ENCODE measurements at regions not wholly inside any gene's neighbourhood (a gene's known extent, or its start where the extent isn't known, plus 50 kb on each side); places are given as distances from the start of the nearest gene placed in this dataset.

DNA sequence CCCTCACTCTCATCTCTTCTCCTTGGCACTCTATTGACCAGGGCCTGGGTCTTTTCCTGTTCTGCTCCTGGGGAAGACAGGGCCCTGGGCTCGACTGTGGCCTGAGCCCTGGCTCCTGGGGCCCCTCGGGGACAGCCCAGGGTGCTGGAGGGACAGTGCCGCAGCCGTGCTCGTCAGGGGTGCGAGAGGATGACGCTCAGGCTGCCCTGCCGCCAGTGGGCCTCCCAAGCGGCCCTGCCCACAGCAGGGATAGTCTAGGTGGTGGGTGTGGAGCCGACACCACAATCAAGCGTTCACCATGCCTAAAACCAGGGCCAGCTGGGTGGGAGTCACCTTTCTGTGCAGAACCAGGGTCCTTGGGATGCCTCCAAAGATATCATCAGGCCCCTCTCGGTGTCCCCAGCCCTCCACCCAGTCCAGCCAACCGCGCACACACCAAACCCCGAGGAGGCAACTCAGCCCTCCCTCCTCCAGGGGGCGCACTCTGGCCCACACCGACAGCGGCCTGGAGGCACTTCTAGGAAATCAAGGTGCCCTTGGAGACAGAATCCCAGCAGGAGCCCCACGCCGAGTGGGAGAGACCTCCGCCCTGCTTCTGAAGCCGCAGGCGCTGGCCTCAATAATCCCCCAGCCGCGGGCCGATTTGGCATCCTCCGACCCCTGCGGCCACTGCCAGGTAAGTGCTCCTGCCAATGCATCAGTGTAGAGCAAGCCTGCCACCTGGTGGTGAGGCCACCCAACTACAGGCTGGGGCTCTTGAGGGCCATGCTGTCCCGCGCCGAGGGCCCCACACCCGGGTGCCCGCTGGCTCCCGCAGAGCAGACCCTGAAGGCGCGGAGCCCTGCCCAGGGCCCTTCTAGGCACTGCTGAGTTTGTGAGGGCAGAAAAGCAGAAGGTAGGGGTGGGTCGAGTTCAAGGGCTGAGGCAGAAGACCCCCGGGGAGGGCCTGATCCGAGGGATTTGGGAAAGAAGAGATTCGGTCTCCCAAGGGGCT, 496.4 kb downstream of the BUD13 start:
- peak overlapping the region; percentile 69 for H3K4me2 ChIP-seq (ENCODE audit: low read length)
- no peaks in the 10 kb centered on the region for H3K36me3 ChIP-seq (replicated peaks; ENCODE audit: low read depth, low read length)
- no peak overlapping the region for H3K27ac ChIP-seq (ENCODE audit: low read length)
- H4K20me1 ChIP-seq (ENCODE audit: insufficient read depth, low read length): no peaks in the 10 kb centered on the region
- no peaks in the 10 kb centered on the region for H3K79me2 ChIP-seq (ENCODE audit: low read length)
- H3K9me3 ChIP-seq (ENCODE audit: insufficient read depth, low read length): no peaks in the 10 kb centered on the region
- H3K9ac ChIP-seq (ENCODE audit: low read length): peak overlapping the region; percentile 62
- H3K4me1 ChIP-seq (ENCODE audit: low read length): no peaks in the 10 kb centered on the region
- peaks cover 10% of the 10 kb centered on the region for H3K27me3 ChIP-seq (ENCODE audit: low read depth, low read length)
- H3K4me3 ChIP-seq (ENCODE audit: low read length): peak overlapping the region; percentile 78
- H2AFZ ChIP-seq (ENCODE audit: low read depth, low read length): peak overlapping the region; percentile 88
- TF ChIP-seq, protein P1, sequence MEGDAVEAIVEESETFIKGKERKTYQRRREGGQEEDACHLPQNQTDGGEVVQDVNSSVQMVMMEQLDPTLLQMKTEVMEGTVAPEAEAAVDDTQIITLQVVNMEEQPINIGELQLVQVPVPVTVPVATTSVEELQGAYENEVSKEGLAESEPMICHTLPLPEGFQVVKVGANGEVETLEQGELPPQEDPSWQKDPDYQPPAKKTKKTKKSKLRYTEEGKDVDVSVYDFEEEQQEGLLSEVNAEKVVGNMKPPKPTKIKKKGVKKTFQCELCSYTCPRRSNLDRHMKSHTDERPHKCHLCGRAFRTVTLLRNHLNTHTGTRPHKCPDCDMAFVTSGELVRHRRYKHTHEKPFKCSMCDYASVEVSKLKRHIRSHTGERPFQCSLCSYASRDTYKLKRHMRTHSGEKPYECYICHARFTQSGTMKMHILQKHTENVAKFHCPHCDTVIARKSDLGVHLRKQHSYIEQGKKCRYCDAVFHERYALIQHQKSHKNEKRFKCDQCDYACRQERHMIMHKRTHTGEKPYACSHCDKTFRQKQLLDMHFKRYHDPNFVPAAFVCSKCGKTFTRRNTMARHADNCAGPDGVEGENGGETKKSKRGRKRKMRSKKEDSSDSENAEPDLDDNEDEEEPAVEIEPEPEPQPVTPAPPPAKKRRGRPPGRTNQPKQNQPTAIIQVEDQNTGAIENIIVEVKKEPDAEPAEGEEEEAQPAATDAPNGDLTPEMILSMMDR (IDR thresholded peaks at IDR 0.05; ENCODE audit: low read depth, low read length): peak; percentile 99
- TF ChIP-seq EZH2phosphoT487 (IDR thresholded peaks at IDR 0.05; ENCODE audit: low read depth): no peak

DNA sequence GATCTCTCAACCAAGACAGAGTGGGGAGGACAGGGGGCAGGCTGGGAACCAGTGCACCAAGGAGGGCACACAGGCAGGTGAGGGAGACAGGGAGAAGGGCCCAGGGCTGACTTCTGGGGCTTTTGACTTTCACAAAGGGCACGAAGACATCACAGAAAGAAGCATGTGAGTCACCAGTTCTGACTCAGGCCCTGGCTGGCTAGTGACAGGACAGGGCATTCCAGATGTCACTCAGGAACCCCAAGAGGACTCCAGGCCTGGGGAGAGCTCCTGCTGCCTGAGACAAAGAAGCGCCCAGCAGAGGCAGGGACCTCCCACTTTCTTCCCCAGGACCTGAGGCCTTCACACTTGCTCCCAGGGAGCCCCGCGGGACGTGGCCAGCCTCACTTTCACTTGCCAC, 497.2 kb downstream of the BUD13 start:
- H3K9ac ChIP-seq (ENCODE audit: low read length): no peak overlapping the region
- peak overlapping the region; percentile 88; the same call in 1 of the 2 replicates for H2AFZ ChIP-seq (ENCODE audit: low read depth, low read length)
- no peaks in the 10 kb centered on the region for H3K36me3 ChIP-seq (replicated peaks; ENCODE audit: low read depth, low read length)
- no peak for TF ChIP-seq EZH2phosphoT487 (IDR thresholded peaks at IDR 0.05; ENCODE audit: low read depth)
- TF ChIP-seq, protein P1 (IDR thresholded peaks at IDR 0.05; ENCODE audit: low read depth, low read length): no peak
- H3K4me3 ChIP-seq (ENCODE audit: low read length): no peak overlapping the region
- no peaks in the 10 kb centered on the region for H3K79me2 ChIP-seq (ENCODE audit: low read length)
- no peaks in the 10 kb centered on the region for H4K20me1 ChIP-seq (ENCODE audit: insufficient read depth, low read length)
- H3K27me3 ChIP-seq (ENCODE audit: low read depth, low read length): peaks cover 5% of the 10 kb centered on the region
- H3K4me2 ChIP-seq (ENCODE audit: low read length): no peak overlapping the region; the same call in 1 of the 2 replicates
- no peaks in the 10 kb centered on the region for H3K4me1 ChIP-seq (ENCODE audit: low read length)
- no peaks in the 10 kb centered on the region for H3K9me3 ChIP-seq (ENCODE audit: insufficient read depth, low read length)
- no peak overlapping the region for H3K27ac ChIP-seq (ENCODE audit: low read length)

DNA sequence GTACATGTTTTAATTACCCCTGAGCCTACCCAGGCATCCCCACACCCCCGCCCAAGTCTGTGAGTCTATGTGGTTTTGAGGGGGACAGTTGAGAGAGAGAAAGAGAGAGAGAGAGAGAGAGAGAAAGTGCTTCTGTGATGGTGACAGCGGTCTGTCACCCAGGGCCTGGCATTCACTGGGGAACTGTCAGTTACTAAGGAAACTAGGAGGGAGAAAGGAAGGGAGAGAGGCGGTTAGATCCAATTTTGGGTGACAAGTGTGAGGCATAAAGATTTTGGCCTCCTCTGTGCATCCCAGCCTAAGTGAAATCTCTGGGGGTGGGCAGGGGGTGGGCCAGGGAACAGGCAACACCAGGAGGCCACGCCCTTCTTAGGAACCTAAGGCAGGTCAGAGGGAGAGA, 498.3 kb downstream of the BUD13 start:
- H3K36me3 ChIP-seq (replicated peaks; ENCODE audit: low read depth, low read length): no peaks in the 10 kb centered on the region
- TF ChIP-seq EZH2phosphoT487 (IDR thresholded peaks at IDR 0.05; ENCODE audit: low read depth): no peak
- TF ChIP-seq, protein P1 (IDR thresholded peaks at IDR 0.05; ENCODE audit: low read depth, low read length): no peak
- H3K9ac ChIP-seq (ENCODE audit: low read length): no peak overlapping the region
- H3K27ac ChIP-seq (ENCODE audit: low read length): no peak overlapping the region
- peaks cover under 1% of the 10 kb centered on the region; the same call in 1 of the 2 replicates for H3K27me3 ChIP-seq (ENCODE audit: low read depth, low read length)
- H3K4me3 ChIP-seq (ENCODE audit: low read length): no peak overlapping the region
- H4K20me1 ChIP-seq (ENCODE audit: insufficient read depth, low read length): no peaks in the 10 kb centered on the region
- H3K9me3 ChIP-seq (ENCODE audit: insufficient read depth, low read length): no peaks in the 10 kb centered on the region
- no peak overlapping the region for H3K4me2 ChIP-seq (ENCODE audit: low read length)
- H3K4me1 ChIP-seq (ENCODE audit: low read length): no peaks in the 10 kb centered on the region
- H2AFZ ChIP-seq (ENCODE audit: low read depth, low read length): no peak overlapping the region
- H3K79me2 ChIP-seq (ENCODE audit: low read length): no peaks in the 10 kb centered on the region

DNA sequence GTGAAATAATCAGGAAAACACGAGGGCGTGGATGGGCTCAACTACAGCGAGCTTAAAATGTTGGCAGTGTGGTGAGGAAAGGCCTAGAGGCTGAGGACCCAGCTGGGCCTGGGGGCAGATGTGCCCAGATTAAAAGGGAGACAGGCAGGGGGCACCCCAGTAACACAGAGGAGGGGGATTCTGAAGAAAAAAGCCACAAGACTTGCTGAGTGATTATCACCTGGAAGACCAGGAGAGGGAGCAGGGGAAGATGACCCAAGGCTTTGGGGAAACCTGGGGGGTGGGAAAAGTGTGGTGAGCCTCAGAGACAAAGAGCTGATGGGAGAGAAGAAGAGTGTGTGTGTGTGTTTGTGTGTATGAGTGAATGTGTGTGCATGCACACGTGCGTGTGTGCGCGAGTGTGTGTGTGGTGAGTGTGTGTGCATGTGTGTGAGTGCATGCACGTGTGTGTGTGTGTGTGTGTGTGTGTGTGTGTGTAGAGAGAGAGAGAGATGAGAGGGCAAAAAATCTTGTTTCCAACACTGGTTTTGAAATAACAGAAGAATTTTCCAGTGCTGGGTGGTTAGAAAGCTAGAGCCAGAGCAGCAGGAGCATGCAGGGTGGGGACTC, 500.5 kb downstream of the BUD13 start:
- Histone ChIP-seq H3K4me1 (ENCODE audit: low read length) (no peaks in the 10 kb centered on the region), H3K9me3 (ENCODE audit: insufficient read depth, low read length) (no peaks in the 10 kb centered on the region), H3K9ac (ENCODE audit: low read length) (no peak overlapping the region), H4K20me1 (ENCODE audit: insufficient read depth, low read length) (no peaks in the 10 kb centered on the region), H3K4me3 (ENCODE audit: low read length) (no peak overlapping the region), H3K27me3 (ENCODE audit: low read depth, low read length) (peaks cover 9% of the 10 kb centered on the region; the same call in 1 of the 2 replicates), H3K36me3 (replicated peaks; ENCODE audit: low read depth, low read length) (no peaks in the 10 kb centered on the region), H2AFZ (ENCODE audit: low read depth, low read length) (no peak overlapping the region), H3K27ac (ENCODE audit: low read length) (no peak overlapping the region), H3K79me2 (ENCODE audit: low read length) (no peaks in the 10 kb centered on the region), H3K4me2 (ENCODE audit: low read length) (no peak overlapping the region)
- TF ChIP-seq, protein P1 (IDR thresholded peaks at IDR 0.05; ENCODE audit: low read depth, low read length): no peak
- TF ChIP-seq EZH2phosphoT487 (IDR thresholded peaks at IDR 0.05; ENCODE audit: low read depth): no peak

All from OCI-LY3 (cell line).